Trophoblast cell (in vitro differentiated cells and primary cell): ENCODE measurements at regions not wholly inside any gene's neighbourhood (a gene's known extent, or its start where the extent isn't known, plus 50 kb on each side); places are given as distances from the start of the nearest gene placed in this dataset.

Experiments
- DNase-seq, 2 donors: peaks; one replicate each; pipeline ENCODE4 v3.0.0-alpha.2; 2016
- H2AFZ ChIP-seq: 2 replicates; pipeline ENCODE4 v1.6.1; 2013; ENCODE audit warnings: low read length, moderate library complexity, mild to moderate bottlenecking; ENCODE audit not compliant: insufficient read depth, poor library complexity
- H2AK5ac ChIP-seq: 2 replicates; pipeline ENCODE4 v1.6.1; 2013; ENCODE audit warnings: mild to moderate bottlenecking, low read length
- H2BK120ac ChIP-seq: 2 replicates; pipeline ENCODE4 v1.6.1; 2013; ENCODE audit warnings: low read length, mild to moderate bottlenecking, moderate library complexity; ENCODE audit not compliant: insufficient read depth, poor library complexity
- H2BK12ac ChIP-seq: 2 replicates; pipeline ENCODE4 v1.6.1; 2013; ENCODE audit warnings: mild to moderate bottlenecking, low read length, moderate library complexity
- H2BK5ac ChIP-seq: 2 replicates; pipeline ENCODE4 v1.6.1; 2013; ENCODE audit warnings: low read length, low read depth, moderate library complexity, mild to moderate bottlenecking; ENCODE audit not compliant: poor library complexity
- H3K14ac ChIP-seq: 2 replicates; pipeline ENCODE4 v1.6.1; 2013; ENCODE audit warnings: mild to moderate bottlenecking, low read length
- H3K18ac ChIP-seq: 2 replicates; pipeline ENCODE4 v1.6.1; 2013; ENCODE audit warnings: mild to moderate bottlenecking, low read length
- H3K23ac ChIP-seq: 2 replicates; pipeline ENCODE4 v1.6.1; 2013; ENCODE audit warnings: low read length
- H3K27ac ChIP-seq: 2 replicates; pipeline ENCODE4 v1.5.1; 2013; ENCODE audit warnings: low read depth, mild to moderate bottlenecking, inconsistent platforms, low read length, moderate library complexity
- H3K27me3 ChIP-seq: 2 replicates; pipeline ENCODE4 v1.6.1; 2013; ENCODE audit warnings: inconsistent platforms, mild to moderate bottlenecking, low read length, moderate library complexity; ENCODE audit not compliant: insufficient read depth
- H3K36me3 ChIP-seq, 2 experiments: 1 replicate in 1 of 2; 2 replicates in 1 of 2; pipeline ENCODE4 v1.6.1; 2013; ENCODE audit warnings: low read length in 2 of 2, mild to moderate bottlenecking in 2 of 2, moderate library complexity in 1 of 2; ENCODE audit not compliant: insufficient read depth in 2 of 2, control insufficient read depth in 1 of 2
- H3K4ac ChIP-seq: 2 replicates; pipeline ENCODE4 v1.6.1; 2013; ENCODE audit warnings: low read depth, mild to moderate bottlenecking, low read length, moderate library complexity
- H3K4me1 ChIP-seq, 2 experiments: 1 replicate in 1 of 2; 2 replicates in 1 of 2; pipeline ENCODE4 v1.6.1; 2013; ENCODE audit warnings: low read length in 2 of 2, mild to moderate bottlenecking in 2 of 2, moderate library complexity in 1 of 2; ENCODE audit not compliant: insufficient read depth in 2 of 2, control insufficient read depth in 1 of 2
- H3K4me2 ChIP-seq: 2 replicates; pipeline ENCODE4 v1.6.1; 2013; ENCODE audit warnings: inconsistent platforms, mild to moderate bottlenecking, low read length, moderate library complexity
- H3K4me3 ChIP-seq: 2 replicates; pipeline ENCODE4 v1.5.1; 2013; ENCODE audit warnings: mild to moderate bottlenecking, low read depth, low read length, inconsistent platforms
- H3K79me1 ChIP-seq: one replicate; pipeline ENCODE4 v1.6.1; 2013; ENCODE audit warnings: low read length
- H3K79me2 ChIP-seq: 2 replicates; pipeline ENCODE4 v1.6.1; 2013; ENCODE audit warnings: low read length, mild to moderate bottlenecking; ENCODE audit not compliant: control insufficient read depth, insufficient read depth, poor library complexity
- H3K9ac ChIP-seq: 2 replicates; pipeline ENCODE4 v1.6.1; 2013; ENCODE audit warnings: mild to moderate bottlenecking, low read length
- H3K9me3 ChIP-seq: 2 replicates; pipeline ENCODE4 v1.6.1; 2013; ENCODE audit warnings: low read depth, mild to moderate bottlenecking, control low read depth, inconsistent platforms, low read length; ENCODE audit not compliant: insufficient read depth
- H4K12ac ChIP-seq: 2 replicates; pipeline ENCODE4 v1.6.1; 2013; ENCODE audit warnings: low read depth, mild to moderate bottlenecking, low read length, moderate library complexity
- H4K8ac ChIP-seq: 2 replicates; pipeline ENCODE4 v1.6.1; 2013; ENCODE audit warnings: low read depth, mild to moderate bottlenecking, low read length, moderate library complexity
- H4K91ac ChIP-seq: one replicate; pipeline ENCODE4 v1.6.1; 2013; ENCODE audit warnings: low read depth, mild to moderate bottlenecking, low read length, moderate library complexity
- WGBS: extraction: QIAGEN DNeasy Blood & Tissue Kit; methylation state at CpG from one replicate; pipeline ENCODE4 v1.1.7; 2013; ENCODE audit warnings: missing lambda C conversion rate; ENCODE audit not compliant: insufficient read length, insufficient coverage; ENCODE audit errors: extremely low coverage; 5-methylcytosine and 5-hydroxymethylcytosine counted together

GRCh38 chr7:153398370-153398769, 638.8 kb downstream of the ACTR3B start:
- Histone ChIP-seq H2BK12ac (no peak overlapping the region), H2AFZ (no peak overlapping the region), H4K12ac (no peak overlapping the region), H4K91ac (no peak overlapping the region), H2BK120ac (no peak overlapping the region), H4K8ac (no peak overlapping the region), H3K27ac (no peak overlapping the region), H3K4ac (no peak overlapping the region), H3K79me1 (no peaks in the 10 kb centered on the region), H3K79me2 (no peaks in the 10 kb centered on the region), H2BK5ac (no peak overlapping the region), H3K4me2 (no peak overlapping the region), H3K4me3 (no peak overlapping the region), H3K4me1 (no peaks in the 10 kb centered on the region), H3K14ac (no peak overlapping the region), H3K36me3 (no peaks in the 10 kb centered on the region), H3K18ac (no peak overlapping the region), H3K27me3 (no peaks in the 10 kb centered on the region), H3K23ac (no peak overlapping the region), H3K9ac (no peak overlapping the region), H3K9me3 (peaks cover 6% of the 10 kb centered on the region), H2AK5ac (no peak overlapping the region)
- WGBS = no CpG with 5 or more reads among the region's 2 CpGs
- no peak for DNase-seq

- H3K23ac ChIP-seq = no peak overlapping the region
- no CpG with 5 or more reads among the region's 8 CpGs for WGBS
These were observed 639.4 kb downstream of the ACTR3B start for GRCh38 chr7:153398789-153399553.

GRCh38 chr7:153399554-153399940, 640.0 kb downstream of the ACTR3B start:
- H3K27ac ChIP-seq = no peak overlapping the region
- H3K79me2 ChIP-seq = no peaks in the 10 kb centered on the region
- H3K4me3 ChIP-seq = no peak overlapping the region
- no peak overlapping the region for H3K18ac ChIP-seq
- DNase-seq = no peak
- H3K4me2 ChIP-seq = no peak overlapping the region
- H3K9me3 ChIP-seq = peaks cover 6% of the 10 kb centered on the region
- H3K36me3 ChIP-seq = no peaks in the 10 kb centered on the region
- H3K79me1 ChIP-seq = no peaks in the 10 kb centered on the region
- H4K91ac ChIP-seq = no peak overlapping the region
- no peak overlapping the region for H4K8ac ChIP-seq
- H2BK12ac ChIP-seq = no peak overlapping the region
- H2BK5ac ChIP-seq = no peak overlapping the region
- no peak overlapping the region for H3K9ac ChIP-seq
- H3K14ac ChIP-seq = no peak overlapping the region
- no peak overlapping the region for H3K23ac ChIP-seq
- no peak overlapping the region for H4K12ac ChIP-seq
- no peak overlapping the region for H3K4ac ChIP-seq
- H2BK120ac ChIP-seq = no peak overlapping the region
- H2AFZ ChIP-seq = no peak overlapping the region
- H3K27me3 ChIP-seq = no peaks in the 10 kb centered on the region
- WGBS = no CpG with 5 or more reads among the region's 1 CpG
- no peak overlapping the region for H2AK5ac ChIP-seq
- H3K4me1 ChIP-seq = no peaks in the 10 kb centered on the region

More at GRCh38 chr7:153398789-153399553, 639.4 kb downstream of the ACTR3B start:
- Histone ChIP-seq H2BK12ac (no peak overlapping the region), H3K4ac (no peak overlapping the region), H3K4me1 (no peaks in the 10 kb centered on the region), H3K9me3 (peaks cover 6% of the 10 kb centered on the region), H4K91ac (no peak overlapping the region), H2BK5ac (no peak overlapping the region), H3K18ac (no peak overlapping the region), H4K8ac (no peak overlapping the region), H3K4me2 (no peak overlapping the region), H3K4me3 (no peak overlapping the region), H3K27me3 (no peaks in the 10 kb centered on the region), H3K9ac (no peak overlapping the region), H2AFZ (no peak overlapping the region), H4K12ac (no peak overlapping the region), H3K36me3 (no peaks in the 10 kb centered on the region), H2AK5ac (no peak overlapping the region), H3K79me2 (no peaks in the 10 kb centered on the region), H3K79me1 (no peaks in the 10 kb centered on the region), H3K14ac (no peak overlapping the region), H3K27ac (no peak overlapping the region), H2BK120ac (no peak overlapping the region)
- DNase-seq = no peak

- no peaks in the 10 kb centered on the region for H3K79me2 ChIP-seq
- no peak overlapping the region for H3K4me2 ChIP-seq
- no peak overlapping the region for H3K4me3 ChIP-seq
- H3K27ac ChIP-seq = no peak overlapping the region
- H3K9ac ChIP-seq = no peak overlapping the region
- H4K91ac ChIP-seq = no peak overlapping the region
- no peak for DNase-seq
- H3K4me1 ChIP-seq = no peaks in the 10 kb centered on the region
- H3K18ac ChIP-seq = no peak overlapping the region
- no peaks in the 10 kb centered on the region for H3K27me3 ChIP-seq
- H3K9me3 ChIP-seq = peaks cover 8% of the 10 kb centered on the region
- no peak overlapping the region for H3K14ac ChIP-seq
- H3K4ac ChIP-seq = no peak overlapping the region
- no peak overlapping the region for H2BK5ac ChIP-seq
- H4K12ac ChIP-seq = no peak overlapping the region
- no peak overlapping the region for H3K23ac ChIP-seq
- no peak overlapping the region for H2BK12ac ChIP-seq
- WGBS = no CpG with 5 or more reads among the region's 19 CpGs
- no peaks in the 10 kb centered on the region for H3K36me3 ChIP-seq
- H3K79me1 ChIP-seq = no peaks in the 10 kb centered on the region
- no peak overlapping the region for H4K8ac ChIP-seq
- no peak overlapping the region for H2AFZ ChIP-seq
- no peak overlapping the region for H2AK5ac ChIP-seq
- H2BK120ac ChIP-seq = no peak overlapping the region
These were observed 641.4 kb downstream of the ACTR3B start for GRCh38 chr7:153400735-153401593.
